HUES6 (cell line): ENCODE measurements at regions not wholly inside any gene's neighbourhood (a gene's known extent, or its start where the extent isn't known, plus 50 kb on each side); places are given as distances from the start of the nearest gene placed in this dataset.

Experiments used
- H3K27ac ChIP-seq: 2 replicates; pipeline ENCODE4 v1.7.0; 2013; ENCODE audit warnings: low read depth, mild to moderate bottlenecking, low read length, inconsistent platforms
- H3K27me3 ChIP-seq: 2 replicates; pipeline ENCODE4 v1.6.1; 2013; ENCODE audit warnings: low read length; ENCODE audit not compliant: control insufficient read depth, insufficient read depth
- H3K36me3 ChIP-seq: 2 replicates; pipeline ENCODE4 v1.6.1; 2013; ENCODE audit warnings: low read length; ENCODE audit not compliant: control insufficient read depth, insufficient read depth
- H3K4me1 ChIP-seq: 2 replicates; pipeline ENCODE4 v1.6.1; 2013; ENCODE audit warnings: low read length; ENCODE audit not compliant: control insufficient read depth, insufficient read depth
- H3K4me3 ChIP-seq: 2 replicates; pipeline ENCODE4 v1.5.1; 2013; ENCODE audit warnings: low read depth, low read length
- H3K9ac ChIP-seq: one replicate; pipeline ENCODE4 v1.6.1; 2013; ENCODE audit warnings: mild to moderate bottlenecking, low read length
- H3K9me3 ChIP-seq: 2 replicates; pipeline ENCODE4 v1.6.1; 2013; ENCODE audit warnings: low read depth, low read length; ENCODE audit not compliant: control insufficient read depth, insufficient read depth

- Histone ChIP-seq H3K9me3 (no peaks in the 10 kb centered on the region), H3K4me1 (0 out of 2 replicates have a peak, but pooled peaks cover 2% of the 10 kb centered on the region), H3K27me3 (no peaks in the 10 kb centered on the region), H3K9ac (no peak overlapping the region), H3K36me3 (no peaks in the 10 kb centered on the region), H3K4me3 (no peak overlapping the region), H3K27ac (no peak overlapping the region)
Measured at GRCh38 chrX:7545564-7545963, 297.4 kb upstream of the VCX start.

- no peaks in the 10 kb centered on the region for H3K27me3 ChIP-seq
- no peaks in the 10 kb centered on the region for H3K36me3 ChIP-seq
- no peak overlapping the region for H3K4me3 ChIP-seq
- H3K4me1 ChIP-seq: 0 out of 2 replicates have a peak, but pooled peaks cover 2% of the 10 kb centered on the region
- no peak overlapping the region for H3K9ac ChIP-seq
- no peaks in the 10 kb centered on the region for H3K9me3 ChIP-seq
- no peak overlapping the region for H3K27ac ChIP-seq
Measured at GRCh38 chrX:7542587-7543380, 300.2 kb upstream of the VCX start.

GRCh38 chrX:7522860-7523259 is 320.1 kb upstream of the VCX start:
- Histone ChIP-seq H3K27ac (no peak overlapping the region), H3K4me3 (no peak overlapping the region), H3K36me3 (no peaks in the 10 kb centered on the region), H3K9me3 (no peaks in the 10 kb centered on the region), H3K9ac (no peak overlapping the region), H3K4me1 (no peaks in the 10 kb centered on the region), H3K27me3 (no peaks in the 10 kb centered on the region; the same call in 1 of the 2 replicates)

GRCh38 chrX:7515681-7516413 is 327.1 kb upstream of the VCX start:
- no peaks in the 10 kb centered on the region for H3K27me3 ChIP-seq
- no peak overlapping the region for H3K9ac ChIP-seq
- H3K27ac ChIP-seq: no peak overlapping the region
- H3K4me1 ChIP-seq: no peaks in the 10 kb centered on the region
- H3K9me3 ChIP-seq: no peaks in the 10 kb centered on the region
- H3K36me3 ChIP-seq: no peaks in the 10 kb centered on the region
- no peak overlapping the region for H3K4me3 ChIP-seq

GRCh38 chrX:7514871-7515599 is 327.9 kb upstream of the VCX start:
- no peaks in the 10 kb centered on the region for H3K4me1 ChIP-seq
- no peak overlapping the region for H3K9ac ChIP-seq
- H3K36me3 ChIP-seq: no peaks in the 10 kb centered on the region
- no peak overlapping the region for H3K4me3 ChIP-seq
- H3K27ac ChIP-seq: no peak overlapping the region
- no peaks in the 10 kb centered on the region for H3K9me3 ChIP-seq
- H3K27me3 ChIP-seq: no peaks in the 10 kb centered on the region

GRCh38 chrX:7512845-7513244 is 330.1 kb upstream of the VCX start:
- H3K27me3 ChIP-seq: no peaks in the 10 kb centered on the region
- no peaks in the 10 kb centered on the region for H3K4me1 ChIP-seq
- H3K9me3 ChIP-seq: no peaks in the 10 kb centered on the region

GRCh38 chrX:7503251-7503650 is 339.7 kb upstream of the VCX start:
- H3K27me3 ChIP-seq: no peaks in the 10 kb centered on the region; the same call in 1 of the 2 replicates
- no peak overlapping the region for H3K27ac ChIP-seq

More at GRCh38 chrX:7512845-7513244, 330.1 kb upstream of the VCX start:
- no peak overlapping the region for H3K27ac ChIP-seq
- no peaks in the 10 kb centered on the region for H3K36me3 ChIP-seq
- no peak overlapping the region for H3K9ac ChIP-seq
- H3K4me3 ChIP-seq: no peak overlapping the region

GRCh38 chrX:7500386-7500785 is 342.6 kb upstream of the VCX start:
- H3K27ac ChIP-seq: no peak overlapping the region
- peaks cover 7% of the 10 kb centered on the region for H3K4me1 ChIP-seq

More at GRCh38 chrX:7503251-7503650, 339.7 kb upstream of the VCX start:
- peaks cover 3% of the 10 kb centered on the region; the same call in 1 of the 2 replicates for H3K9me3 ChIP-seq
- H3K4me1 ChIP-seq: no peaks in the 10 kb centered on the region
- no peaks in the 10 kb centered on the region for H3K36me3 ChIP-seq
- no peak overlapping the region for H3K9ac ChIP-seq
- no peak overlapping the region for H3K4me3 ChIP-seq

GRCh38 chrX:7486505-7486904 is 338.6 kb upstream of the PUDP start:
- Histone ChIP-seq H3K27me3 (no peaks in the 10 kb centered on the region), H3K36me3 (no peaks in the 10 kb centered on the region), H3K4me3 (no peak overlapping the region), H3K4me1 (no peaks in the 10 kb centered on the region), H3K27ac (no peak overlapping the region), H3K9me3 (0 out of 2 replicates have a peak, but pooled peaks cover 3% of the 10 kb centered on the region), H3K9ac (no peak overlapping the region)

More at GRCh38 chrX:7500386-7500785, 342.6 kb upstream of the VCX start:
- Histone ChIP-seq H3K9ac (no peak overlapping the region), H3K36me3 (no peaks in the 10 kb centered on the region), H3K27me3 (no peaks in the 10 kb centered on the region; the same call in 1 of the 2 replicates), H3K9me3 (peaks cover 3% of the 10 kb centered on the region; the same call in 1 of the 2 replicates), H3K4me3 (no peak overlapping the region)

- H3K4me1 ChIP-seq: no peaks in the 10 kb centered on the region
- H3K9ac ChIP-seq: no peak overlapping the region
- no peak overlapping the region for H3K27ac ChIP-seq
- no peak overlapping the region for H3K4me3 ChIP-seq
- 0 out of 2 replicates have a peak, but pooled peaks cover 3% of the 10 kb centered on the region for H3K9me3 ChIP-seq
- no peaks in the 10 kb centered on the region for H3K27me3 ChIP-seq
- H3K36me3 ChIP-seq: no peaks in the 10 kb centered on the region
Measured at GRCh38 chrX:7485061-7485460, 337.1 kb upstream of the PUDP start.
